ENCODE measurements at regions not wholly inside any gene's neighbourhood (a gene's known extent, or its start where the extent isn't known, plus 50 kb on each side); places are given as distances from the start of the nearest gene placed in this dataset.

DNA sequence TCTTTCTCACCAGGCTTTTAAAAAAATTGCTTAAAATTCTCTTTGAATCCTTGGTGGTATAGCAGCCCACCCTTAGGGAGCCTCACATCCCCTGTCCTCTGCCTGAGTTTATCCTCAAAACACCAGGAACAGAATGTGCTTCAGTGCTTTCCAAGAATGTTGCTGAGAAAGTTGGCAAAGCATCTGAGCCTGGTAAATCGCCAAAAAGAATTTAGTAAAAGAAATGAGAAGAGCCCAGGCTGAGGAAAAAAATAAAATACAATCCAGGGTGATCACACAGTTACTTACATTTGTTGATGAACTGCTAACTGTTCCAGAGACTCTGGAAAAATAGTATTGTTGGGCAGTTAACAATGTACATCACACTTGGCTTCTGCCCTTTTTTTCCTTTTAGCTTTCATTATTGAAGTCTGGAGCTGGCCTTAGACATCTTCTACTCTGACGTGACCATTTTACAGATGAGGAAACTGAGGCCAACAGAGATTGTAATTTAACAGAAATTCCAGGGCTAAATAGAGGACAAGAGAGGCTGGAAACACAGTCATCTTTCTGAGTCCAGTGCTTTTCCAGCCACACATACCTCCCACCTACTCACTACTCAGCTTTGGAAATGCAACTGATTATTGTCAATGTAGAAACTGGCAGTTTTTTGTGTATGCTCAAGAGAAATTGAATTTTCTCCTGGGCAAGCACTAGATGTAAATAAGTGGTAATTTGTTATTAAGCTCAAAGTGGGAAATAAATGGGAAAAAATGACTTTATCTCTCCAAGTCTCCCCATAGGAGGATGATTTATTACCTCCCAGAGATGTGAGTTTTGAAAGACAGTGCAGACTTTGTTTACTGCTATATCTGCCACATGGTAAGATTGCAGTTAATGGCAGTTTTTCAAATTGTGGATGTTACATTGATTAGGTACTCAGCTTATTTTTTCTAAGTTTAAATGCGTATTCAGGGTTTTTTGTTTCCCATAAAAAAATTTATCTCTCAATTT lies 86.7 kb upstream of the ALDH1A1 start:
- TF ChIP-seq POLR2A (IDR thresholded peaks at IDR 0.05; ENCODE audit: low read length) (no peak), GATA1 (IDR thresholded peaks at IDR 0.05; ENCODE audit: low read depth, low read length) (no peak)

All from erythroblast (primary cell).